SU-DHL-6 (cell line): ENCODE measurements at regions not wholly inside any gene's neighbourhood (a gene's known extent, or its start where the extent isn't known, plus 50 kb on each side); places are given as distances from the start of the nearest gene placed in this dataset.

Experiments used
- CTCF ChIP-seq: fragments of 200-600 bp; sonication (generic); IDR thresholded peaks from one replicate; pipeline ENCODE4 v1.5.1; 2017; ENCODE audit warnings: antibody characterized with exemption, mild to moderate bottlenecking, low read length, moderate library complexity; ENCODE audit not compliant: insufficient read depth, poor library complexity, severe bottlenecking
- EZH2phosphoT487 ChIP-seq: fragments of 200-600 bp; sonication (generic), shearing (Covaris generic); conservative IDR thresholded peaks from 2 replicates; pipeline ENCODE4 v1.6.1; 2018; ENCODE audit warnings: mild to moderate bottlenecking, antibody characterized with exemption, low read length, moderate library complexity, mixed read lengths

- no peak for TF ChIP-seq CTCF
- TF ChIP-seq EZH2phosphoT487: no peak
Measured at GRCh38 chr6:16959789-16960188, 142.1 kb upstream of the STMND1 start.
